ENCODE measurements at regions not wholly inside any gene's neighbourhood (a gene's known extent, or its start where the extent isn't known, plus 50 kb on each side); places are given as distances from the start of the nearest gene placed in this dataset.
"Not testable (repeated sequence)": the region's sequence is repeated elsewhere in the genome, so short reads cannot be mapped to it uniquely, and the experiment has no call there.

DNA sequence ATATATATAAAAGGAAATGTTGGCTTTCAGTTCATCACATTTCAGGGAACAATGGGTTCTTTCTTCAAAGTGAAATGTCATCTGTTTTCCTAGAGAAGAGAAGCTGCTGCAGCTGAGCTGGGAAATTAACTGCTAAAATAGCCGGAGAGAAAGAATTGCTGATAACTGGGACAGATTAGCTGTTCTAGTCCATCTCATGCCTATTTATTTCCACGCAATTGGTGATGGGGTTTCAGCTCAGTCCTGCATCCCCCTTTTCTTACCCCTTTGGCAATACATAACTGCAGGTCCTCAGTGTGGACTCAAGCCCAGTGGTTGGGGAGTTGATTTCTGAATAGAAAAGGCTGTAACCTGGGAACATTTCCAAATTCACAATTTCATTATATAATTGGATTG is 436.9 kb upstream of the TMEM132C start:
- DNase-seq (ENCODE audit: low read depth) = no peak
- TF ChIP-seq, protein P1, sequence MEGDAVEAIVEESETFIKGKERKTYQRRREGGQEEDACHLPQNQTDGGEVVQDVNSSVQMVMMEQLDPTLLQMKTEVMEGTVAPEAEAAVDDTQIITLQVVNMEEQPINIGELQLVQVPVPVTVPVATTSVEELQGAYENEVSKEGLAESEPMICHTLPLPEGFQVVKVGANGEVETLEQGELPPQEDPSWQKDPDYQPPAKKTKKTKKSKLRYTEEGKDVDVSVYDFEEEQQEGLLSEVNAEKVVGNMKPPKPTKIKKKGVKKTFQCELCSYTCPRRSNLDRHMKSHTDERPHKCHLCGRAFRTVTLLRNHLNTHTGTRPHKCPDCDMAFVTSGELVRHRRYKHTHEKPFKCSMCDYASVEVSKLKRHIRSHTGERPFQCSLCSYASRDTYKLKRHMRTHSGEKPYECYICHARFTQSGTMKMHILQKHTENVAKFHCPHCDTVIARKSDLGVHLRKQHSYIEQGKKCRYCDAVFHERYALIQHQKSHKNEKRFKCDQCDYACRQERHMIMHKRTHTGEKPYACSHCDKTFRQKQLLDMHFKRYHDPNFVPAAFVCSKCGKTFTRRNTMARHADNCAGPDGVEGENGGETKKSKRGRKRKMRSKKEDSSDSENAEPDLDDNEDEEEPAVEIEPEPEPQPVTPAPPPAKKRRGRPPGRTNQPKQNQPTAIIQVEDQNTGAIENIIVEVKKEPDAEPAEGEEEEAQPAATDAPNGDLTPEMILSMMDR (IDR thresholded peaks at IDR 0.05; ENCODE audit: control insufficient read depth, insufficient read depth, low read depth, low read length, missing control alignments) = no peak
- no peak overlapping the region for H3K4me3 ChIP-seq (ENCODE audit: control insufficient read depth, low read depth, low read length)

DNA sequence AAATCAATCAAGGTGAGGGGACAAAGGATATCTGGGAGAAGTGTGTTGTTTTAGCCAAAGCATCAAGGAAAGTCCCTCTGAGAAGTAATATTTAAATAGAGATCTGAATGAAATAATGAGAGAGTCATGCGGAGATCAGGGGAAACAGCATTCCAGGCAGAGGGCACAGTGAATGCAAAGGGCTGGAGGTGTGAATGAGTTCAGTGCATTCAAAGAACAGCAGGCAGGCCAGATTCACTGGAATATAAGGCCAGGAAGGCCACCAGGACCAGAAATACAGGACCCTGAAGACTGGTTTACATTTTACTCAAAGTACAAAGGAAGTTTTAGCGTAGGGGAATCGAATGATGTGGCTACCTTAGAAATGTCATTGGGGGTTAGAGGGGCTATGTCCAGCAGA is 436.2 kb upstream of the TMEM132C start:
- no peak for DNase-seq (ENCODE audit: low read depth)
- TF ChIP-seq, protein P1 (IDR thresholded peaks at IDR 0.05; ENCODE audit: control insufficient read depth, insufficient read depth, low read depth, low read length, missing control alignments) = no peak
- no peak overlapping the region for H3K4me3 ChIP-seq (ENCODE audit: control insufficient read depth, low read depth, low read length)

DNA sequence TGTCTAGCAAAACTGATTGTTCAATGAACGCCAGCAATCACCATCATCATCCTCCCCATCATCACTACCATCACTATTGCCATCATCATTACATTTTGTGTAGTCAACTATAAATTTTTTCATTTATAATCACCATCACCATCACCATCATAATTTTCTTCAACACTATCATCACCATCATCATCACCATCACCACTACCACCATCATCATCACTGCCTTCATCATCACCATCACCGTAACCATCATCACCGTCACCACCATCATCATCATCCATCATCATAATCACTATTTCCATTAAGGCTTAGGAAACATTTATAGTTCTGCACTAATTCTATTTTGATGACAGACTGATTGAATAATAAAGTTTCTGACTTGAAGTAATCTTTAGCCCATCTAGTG is 434.8 kb upstream of the TMEM132C start:
- TF ChIP-seq, protein P1 (IDR thresholded peaks at IDR 0.05; ENCODE audit: control insufficient read depth, insufficient read depth, low read depth, low read length, missing control alignments) = no peak
- no peak overlapping the region for H3K4me3 ChIP-seq (ENCODE audit: control insufficient read depth, low read depth, low read length)
- no peak for DNase-seq (ENCODE audit: low read depth)

DNA sequence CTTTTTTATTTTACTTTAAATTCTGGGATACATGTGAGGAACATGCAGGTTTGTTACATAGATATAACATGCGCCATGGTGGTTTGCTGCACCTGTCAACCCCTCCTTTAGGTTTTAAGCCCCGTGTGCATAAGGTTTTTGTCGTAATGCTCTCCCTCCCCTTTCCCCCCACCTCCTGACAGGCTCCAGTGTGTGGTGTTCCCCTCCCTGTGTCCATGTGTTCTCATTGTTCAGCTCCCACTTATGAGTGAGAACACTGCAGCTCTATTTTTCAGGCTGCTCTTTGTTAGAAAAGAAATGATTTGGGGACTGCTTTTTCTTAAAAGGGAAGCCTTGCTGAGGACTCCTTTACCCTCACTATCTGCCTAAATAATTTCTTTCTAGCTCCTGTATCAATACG is 430.2 kb upstream of the TMEM132C start:
- not testable (repeated sequence) for H3K4me3 ChIP-seq (ENCODE audit: control insufficient read depth, low read depth, low read length); DNase-seq (ENCODE audit: low read depth)

DNA sequence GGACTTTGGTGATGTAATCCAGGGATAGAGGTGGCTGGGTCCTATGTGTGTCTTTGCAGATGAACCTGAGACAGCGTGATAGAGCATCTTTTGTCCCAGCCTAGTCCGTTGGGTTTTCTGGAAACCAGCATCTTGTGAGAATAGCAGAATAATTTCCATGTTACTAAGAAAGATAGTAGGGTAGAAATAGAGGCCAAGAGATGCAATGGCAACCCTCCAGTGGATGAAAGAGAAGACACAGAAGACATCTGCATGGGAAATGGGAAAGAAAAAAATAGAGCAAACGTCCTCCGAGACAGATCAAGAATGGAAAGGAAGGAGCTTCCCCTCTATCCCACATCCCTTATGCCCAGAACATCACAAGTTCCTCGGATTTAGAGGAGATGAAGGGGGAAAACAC is 409.3 kb upstream of the TMEM132C start:
- no peak for DNase-seq (ENCODE audit: low read depth)
- H3K4me3 ChIP-seq (ENCODE audit: control insufficient read depth, low read depth, low read length) = no peak overlapping the region
- TF ChIP-seq, protein P1 (IDR thresholded peaks at IDR 0.05; ENCODE audit: control insufficient read depth, insufficient read depth, low read depth, low read length, missing control alignments) = no peak

DNA sequence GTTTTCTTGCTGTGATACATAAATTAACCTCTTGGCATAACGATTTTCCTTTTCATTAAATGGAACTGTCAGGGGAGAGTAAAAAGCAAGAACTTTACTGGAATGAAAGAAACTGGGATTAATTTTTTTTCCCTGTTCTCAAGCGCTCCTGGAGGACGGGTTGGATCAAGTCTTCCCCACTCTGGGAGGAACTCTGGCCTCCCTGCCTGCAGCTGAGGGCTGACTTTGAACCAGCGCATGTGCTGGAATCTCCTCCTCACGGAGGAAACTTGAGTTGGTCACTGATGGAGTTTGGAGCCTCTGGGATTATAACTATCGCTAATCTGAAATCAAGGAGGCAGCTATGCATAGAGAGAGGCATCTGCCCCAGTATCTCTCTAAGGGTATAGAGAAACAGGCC is 406.4 kb upstream of the TMEM132C start:
- TF ChIP-seq, protein P1 (IDR thresholded peaks at IDR 0.05; ENCODE audit: control insufficient read depth, insufficient read depth, low read depth, low read length, missing control alignments) = no peak
- H3K4me3 ChIP-seq (ENCODE audit: control insufficient read depth, low read depth, low read length) = no peak overlapping the region
- no peak for DNase-seq (ENCODE audit: low read depth)

DNA sequence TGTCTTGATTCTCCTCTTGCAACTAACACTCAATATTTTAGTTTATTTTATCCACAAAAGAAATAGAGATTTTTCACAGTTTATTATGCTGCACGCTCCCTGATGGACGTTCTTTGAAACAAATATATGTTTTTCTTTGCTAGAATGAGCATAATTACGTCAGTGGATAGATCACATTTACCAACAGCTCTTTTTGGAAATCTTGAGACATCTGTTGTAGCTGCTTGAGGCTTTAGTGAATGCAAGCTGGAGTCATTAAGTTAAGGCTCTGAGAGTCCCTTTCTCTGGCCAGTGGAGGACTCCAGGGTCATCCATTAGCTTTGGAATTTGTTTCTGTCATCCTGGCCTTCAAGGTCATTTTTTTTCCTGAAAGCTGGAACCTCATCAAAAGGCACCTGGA is 405.6 kb upstream of the TMEM132C start:
- no peak for DNase-seq (ENCODE audit: low read depth)

More for the DNA sequence above, 405.6 kb upstream of the TMEM132C start:
- no peak overlapping the region for H3K4me3 ChIP-seq (ENCODE audit: control insufficient read depth, low read depth, low read length)
- TF ChIP-seq, protein P1 (IDR thresholded peaks at IDR 0.05; ENCODE audit: control insufficient read depth, insufficient read depth, low read depth, low read length, missing control alignments) = no peak
